Fibroblast of lung (primary cell): ENCODE measurements at regions not wholly inside any gene's neighbourhood (a gene's known extent, or its start where the extent isn't known, plus 50 kb on each side); places are given as distances from the start of the nearest gene placed in this dataset.

ENCODE experiments used
- DNase-seq, 2 donors: peaks; one replicate each; pipeline versions ENCODE4 v3.0.0 to v3.0.0-alpha.2; 2010; ENCODE audit warnings: low read depth in 2 of 2
- H2AFZ ChIP-seq: 2 replicates; pipeline ENCODE4 v1.5.1; 2012; ENCODE audit warnings: low read length, control low read depth, inconsistent platforms
- H3K27ac ChIP-seq: 2 replicates; pipeline ENCODE4 v1.5.1; 2011; ENCODE audit warnings: low read length, control low read depth; ENCODE audit not compliant: insufficient read depth
- H3K27me3 ChIP-seq: 2 replicates; pipeline ENCODE4 v1.5.1; 2011; ENCODE audit warnings: mild to moderate bottlenecking, low read length; ENCODE audit not compliant: control insufficient read depth, insufficient read depth
- H3K36me3 ChIP-seq: 2 replicates; pipeline ENCODE4 v1.5.1; 2011; ENCODE audit warnings: low read length; ENCODE audit not compliant: control insufficient read depth, insufficient read depth
- H3K4me1 ChIP-seq: 2 replicates; pipeline ENCODE4 v1.5.1; 2011; ENCODE audit warnings: low read length; ENCODE audit not compliant: control insufficient read depth, insufficient read depth; ENCODE audit errors: extremely low read depth
- H3K4me2 ChIP-seq: 2 replicates; pipeline ENCODE4 v1.5.1; 2011; ENCODE audit warnings: low read length, control low read depth; ENCODE audit not compliant: insufficient read depth; ENCODE audit errors: extremely low read depth
- H3K4me3 ChIP-seq, 4 experiments: fragments of 200-600 bp in 1 of 4; sonication (generic) in 1 of 4; replicated peaks in 1 of 4; 2 replicates each; pipeline ENCODE4 v1.5.1; 2011 to 2016; ENCODE audit warnings: low read length in 4 of 4, low read depth in 3 of 4, mild to moderate bottlenecking in 3 of 4, control low read depth in 2 of 4, inconsistent platforms in 1 of 4, mixed read lengths in 1 of 4; ENCODE audit not compliant: insufficient read depth in 1 of 4; ENCODE audit errors: control extremely low read depth in 1 of 4
- H3K79me2 ChIP-seq: 2 replicates; pipeline ENCODE4 v1.5.1; 2012; ENCODE audit warnings: mild to moderate bottlenecking, low read length, inconsistent platforms; ENCODE audit not compliant: control insufficient read depth, insufficient read depth
- H3K9ac ChIP-seq: 2 replicates; pipeline ENCODE4 v1.5.1; 2011; ENCODE audit warnings: mild to moderate bottlenecking, low read length, control low read depth; ENCODE audit not compliant: insufficient read depth
- H3K9me3 ChIP-seq: 2 replicates; pipeline ENCODE4 v1.5.1; 2012; ENCODE audit warnings: low read depth, low read length; ENCODE audit not compliant: control insufficient read depth, insufficient read depth
- H4K20me1 ChIP-seq: 2 replicates; pipeline ENCODE4 v1.5.1; 2011; ENCODE audit warnings: low read length; ENCODE audit not compliant: control insufficient read depth, insufficient read depth; ENCODE audit errors: extremely low read depth
- CTCF ChIP-seq, 2 donors: IDR thresholded peaks in 1 of 2; conservative IDR thresholded peaks in 1 of 2; 1 replicate in 1 of 2; 2 replicates in 1 of 2; pipeline ENCODE4 v1.5.1; 2011 to 2012; ENCODE audit warnings: low read length in 2 of 2, control low read depth in 1 of 2, inconsistent platforms in 1 of 2, low read depth in 1 of 2, mild to moderate bottlenecking in 1 of 2
- EZH2 ChIP-seq: IDR thresholded peaks from 2 replicates; pipeline ENCODE4 v1.5.1; 2012; ENCODE audit warnings: low read length, control low read depth, mild to moderate bottlenecking; ENCODE audit errors: missing control alignments

DNA sequence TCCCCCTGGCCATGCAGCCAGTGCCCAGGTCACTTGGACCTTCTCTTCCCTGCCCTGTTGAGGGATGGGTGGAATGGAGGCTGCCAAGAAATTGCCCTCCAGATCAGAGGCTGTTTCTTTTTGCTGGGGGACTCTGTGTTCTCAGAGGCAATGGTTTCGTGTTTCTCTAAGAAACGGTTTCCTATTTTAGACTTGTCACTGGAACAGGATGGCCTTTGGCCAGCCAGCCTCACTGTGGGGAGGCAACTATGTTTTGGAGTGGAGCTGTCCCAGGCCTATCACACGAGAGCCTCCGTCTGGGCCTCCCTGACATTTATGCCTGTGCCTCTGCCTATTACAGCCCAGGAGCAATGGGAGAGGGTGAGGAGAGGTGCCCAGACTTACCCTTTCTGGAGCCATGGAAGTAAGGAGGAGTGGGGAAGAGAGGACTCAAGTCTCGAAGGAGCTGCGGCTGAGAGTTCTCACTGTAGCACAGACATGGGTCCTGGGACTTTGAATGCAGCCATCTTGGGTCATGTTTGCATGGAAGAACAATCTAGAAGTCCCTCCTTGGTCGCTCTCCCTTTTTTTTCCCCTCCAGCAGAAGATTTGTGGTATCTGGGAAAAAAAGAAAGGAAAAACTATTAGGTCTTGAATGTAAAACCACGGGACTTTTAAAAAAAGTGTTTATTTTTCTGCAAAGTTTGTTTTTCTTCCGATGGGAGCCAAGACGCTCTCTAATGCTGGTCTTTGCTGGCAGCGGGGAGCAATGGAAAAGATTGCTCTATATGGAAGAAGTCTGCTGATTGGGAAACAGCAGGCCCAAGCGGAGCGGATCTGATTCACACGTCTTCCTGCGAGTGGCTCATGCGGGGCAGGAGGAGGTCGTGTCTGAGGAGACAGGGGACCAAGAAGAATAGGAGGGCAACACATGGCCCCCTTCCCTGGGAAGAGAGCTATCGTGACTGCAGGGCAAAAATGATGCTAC, 219.2 kb downstream of the FOXD2 start:
- Histone ChIP-seq H3K27ac (no peak overlapping the region), H3K4me1 (no peaks in the 10 kb centered on the region), H3K9ac (no peak overlapping the region), H3K9me3 (no peaks in the 10 kb centered on the region), H3K4me3 (no peak overlapping the region), H3K36me3 (no peaks in the 10 kb centered on the region), H4K20me1 (no peaks in the 10 kb centered on the region), H2AFZ (peak overlapping the region; percentile 26), H3K27me3 (no peaks in the 10 kb centered on the region), H3K79me2 (no peaks in the 10 kb centered on the region), H3K4me2 (no peak overlapping the region)
- DNase-seq: peak; percentile 37 to 81
- TF ChIP-seq EZH2: no peak

DNA sequence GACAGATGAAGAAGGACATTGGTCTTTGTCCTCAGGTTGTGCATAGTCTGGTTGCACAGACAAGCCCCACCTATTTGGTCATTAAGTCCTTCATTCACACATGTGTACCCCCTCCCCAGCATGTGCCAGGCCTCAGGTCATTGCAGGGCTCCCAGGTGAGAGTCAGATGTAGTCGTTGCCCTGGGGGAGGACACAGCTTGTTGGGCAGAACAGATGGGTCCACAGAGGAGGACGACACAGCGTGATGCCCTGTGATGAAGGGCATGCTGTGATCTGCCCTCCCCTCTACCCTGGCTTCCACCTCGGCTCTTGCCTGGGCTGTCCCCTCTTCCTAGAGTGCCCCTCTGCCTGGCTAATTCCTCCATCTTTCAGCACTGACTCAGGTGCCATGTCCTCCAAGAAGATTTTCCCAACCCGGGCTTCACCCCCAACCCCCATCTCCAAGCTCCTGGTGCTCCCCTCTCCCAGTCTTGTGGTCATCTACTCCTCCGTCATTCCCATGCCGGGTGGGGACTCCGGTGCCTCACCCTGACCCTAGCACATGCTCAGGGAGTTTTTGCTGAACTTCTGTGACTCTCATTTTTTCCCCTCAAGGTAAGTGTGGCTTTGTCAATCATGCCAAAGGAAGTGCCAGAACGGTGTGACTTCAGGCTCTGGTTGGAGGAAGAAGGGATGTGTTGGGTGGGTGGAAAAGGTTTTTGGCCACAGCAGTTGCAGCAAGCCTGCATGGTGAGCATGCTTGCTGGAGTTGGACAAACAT, 220.5 kb downstream of the FOXD2 start:
- H4K20me1 ChIP-seq: no peaks in the 10 kb centered on the region
- H3K36me3 ChIP-seq: no peaks in the 10 kb centered on the region
- no peak overlapping the region for H3K4me2 ChIP-seq
- TF ChIP-seq EZH2 (no peak), CTCF (conservative IDR thresholded peaks at IDR 0.05 in 1 of 2, IDR thresholded peaks at IDR 0.05 in 1 of 2; ENCODE audit: low read depth in 1 of 2, low read length in 2 of 2) (no peak)
- DNase-seq: no peak
- H3K9ac ChIP-seq: no peak overlapping the region
- H3K4me3 ChIP-seq: no peak overlapping the region
- no peaks in the 10 kb centered on the region for H3K9me3 ChIP-seq
- no peak overlapping the region for H3K27ac ChIP-seq
- no peaks in the 10 kb centered on the region for H3K27me3 ChIP-seq
- H3K4me1 ChIP-seq: no peaks in the 10 kb centered on the region
- H2AFZ ChIP-seq: no peak overlapping the region
- H3K79me2 ChIP-seq: no peaks in the 10 kb centered on the region

DNA sequence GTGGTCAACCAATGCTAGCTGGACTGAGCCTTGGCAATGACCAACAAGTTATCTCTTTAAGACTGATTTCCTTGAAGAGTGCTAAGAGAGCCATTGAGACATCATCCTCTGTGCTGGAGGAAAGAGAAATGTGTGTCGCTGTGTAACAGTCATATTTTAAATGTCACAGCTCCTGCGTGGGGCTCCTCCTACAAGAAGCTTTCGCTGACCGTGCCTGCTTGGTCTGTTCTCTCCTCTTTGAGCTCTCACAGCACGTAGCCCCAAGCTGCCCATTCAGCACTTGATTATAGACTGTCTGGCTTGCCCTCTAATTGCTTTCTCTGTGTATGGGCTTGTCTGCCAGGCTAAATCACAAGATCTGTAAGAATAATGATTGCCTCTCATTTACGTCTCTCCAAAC, 221.3 kb downstream of the FOXD2 start:
- TF ChIP-seq EZH2: no peak
- no peak for TF ChIP-seq CTCF (conservative IDR thresholded peaks at IDR 0.05 in 1 of 2, IDR thresholded peaks at IDR 0.05 in 1 of 2; ENCODE audit: low read depth in 1 of 2, low read length in 2 of 2)
- H4K20me1 ChIP-seq: no peaks in the 10 kb centered on the region
- no peaks in the 10 kb centered on the region for H3K4me1 ChIP-seq
- H3K36me3 ChIP-seq: no peaks in the 10 kb centered on the region
- no peak overlapping the region for H2AFZ ChIP-seq
- H3K27ac ChIP-seq: no peak overlapping the region
- H3K9me3 ChIP-seq: no peaks in the 10 kb centered on the region
- DNase-seq: no peak
- H3K4me2 ChIP-seq: no peak overlapping the region
- no peak overlapping the region for H3K4me3 ChIP-seq
- no peak overlapping the region for H3K9ac ChIP-seq
- no peaks in the 10 kb centered on the region for H3K27me3 ChIP-seq
- H3K79me2 ChIP-seq: no peaks in the 10 kb centered on the region
